Trophoblast cell (in vitro differentiated cells and primary cell): ENCODE measurements at regions not wholly inside any gene's neighbourhood (a gene's known extent, or its start where the extent isn't known, plus 50 kb on each side); places are given as distances from the start of the nearest gene placed in this dataset.

Experiments used
- DNase-seq, 2 donors: peaks; one replicate each; pipeline ENCODE4 v3.0.0-alpha.2; 2016
- H2AFZ ChIP-seq: 2 replicates; pipeline ENCODE4 v1.6.1; 2013; ENCODE audit warnings: low read length, moderate library complexity, mild to moderate bottlenecking; ENCODE audit not compliant: insufficient read depth, poor library complexity
- H2AK5ac ChIP-seq: 2 replicates; pipeline ENCODE4 v1.6.1; 2013; ENCODE audit warnings: mild to moderate bottlenecking, low read length
- H2BK120ac ChIP-seq: 2 replicates; pipeline ENCODE4 v1.6.1; 2013; ENCODE audit warnings: low read length, mild to moderate bottlenecking, moderate library complexity; ENCODE audit not compliant: insufficient read depth, poor library complexity
- H2BK12ac ChIP-seq: 2 replicates; pipeline ENCODE4 v1.6.1; 2013; ENCODE audit warnings: mild to moderate bottlenecking, low read length, moderate library complexity
- H2BK5ac ChIP-seq: 2 replicates; pipeline ENCODE4 v1.6.1; 2013; ENCODE audit warnings: low read length, low read depth, moderate library complexity, mild to moderate bottlenecking; ENCODE audit not compliant: poor library complexity
- H3K14ac ChIP-seq: 2 replicates; pipeline ENCODE4 v1.6.1; 2013; ENCODE audit warnings: mild to moderate bottlenecking, low read length
- H3K18ac ChIP-seq: 2 replicates; pipeline ENCODE4 v1.6.1; 2013; ENCODE audit warnings: mild to moderate bottlenecking, low read length
- H3K23ac ChIP-seq: 2 replicates; pipeline ENCODE4 v1.6.1; 2013; ENCODE audit warnings: low read length
- H3K27ac ChIP-seq: 2 replicates; pipeline ENCODE4 v1.5.1; 2013; ENCODE audit warnings: low read depth, mild to moderate bottlenecking, inconsistent platforms, low read length, moderate library complexity
- H3K27me3 ChIP-seq: 2 replicates; pipeline ENCODE4 v1.6.1; 2013; ENCODE audit warnings: inconsistent platforms, mild to moderate bottlenecking, low read length, moderate library complexity; ENCODE audit not compliant: insufficient read depth
- H3K36me3 ChIP-seq, 2 experiments: 1 replicate in 1 of 2; 2 replicates in 1 of 2; pipeline ENCODE4 v1.6.1; 2013; ENCODE audit warnings: low read length in 2 of 2, mild to moderate bottlenecking in 2 of 2, moderate library complexity in 1 of 2; ENCODE audit not compliant: insufficient read depth in 2 of 2, control insufficient read depth in 1 of 2
- H3K4ac ChIP-seq: 2 replicates; pipeline ENCODE4 v1.6.1; 2013; ENCODE audit warnings: low read depth, mild to moderate bottlenecking, low read length, moderate library complexity
- H3K4me1 ChIP-seq, 2 experiments: 1 replicate in 1 of 2; 2 replicates in 1 of 2; pipeline ENCODE4 v1.6.1; 2013; ENCODE audit warnings: low read length in 2 of 2, mild to moderate bottlenecking in 2 of 2, moderate library complexity in 1 of 2; ENCODE audit not compliant: insufficient read depth in 2 of 2, control insufficient read depth in 1 of 2
- H3K4me2 ChIP-seq: 2 replicates; pipeline ENCODE4 v1.6.1; 2013; ENCODE audit warnings: inconsistent platforms, mild to moderate bottlenecking, low read length, moderate library complexity
- H3K4me3 ChIP-seq: 2 replicates; pipeline ENCODE4 v1.5.1; 2013; ENCODE audit warnings: mild to moderate bottlenecking, low read depth, low read length, inconsistent platforms
- H3K79me1 ChIP-seq: one replicate; pipeline ENCODE4 v1.6.1; 2013; ENCODE audit warnings: low read length
- H3K79me2 ChIP-seq: 2 replicates; pipeline ENCODE4 v1.6.1; 2013; ENCODE audit warnings: low read length, mild to moderate bottlenecking; ENCODE audit not compliant: control insufficient read depth, insufficient read depth, poor library complexity
- H3K9ac ChIP-seq: 2 replicates; pipeline ENCODE4 v1.6.1; 2013; ENCODE audit warnings: mild to moderate bottlenecking, low read length
- H3K9me3 ChIP-seq: 2 replicates; pipeline ENCODE4 v1.6.1; 2013; ENCODE audit warnings: low read depth, mild to moderate bottlenecking, control low read depth, inconsistent platforms, low read length; ENCODE audit not compliant: insufficient read depth
- H4K12ac ChIP-seq: 2 replicates; pipeline ENCODE4 v1.6.1; 2013; ENCODE audit warnings: low read depth, mild to moderate bottlenecking, low read length, moderate library complexity
- H4K8ac ChIP-seq: 2 replicates; pipeline ENCODE4 v1.6.1; 2013; ENCODE audit warnings: low read depth, mild to moderate bottlenecking, low read length, moderate library complexity
- H4K91ac ChIP-seq: one replicate; pipeline ENCODE4 v1.6.1; 2013; ENCODE audit warnings: low read depth, mild to moderate bottlenecking, low read length, moderate library complexity
- WGBS: extraction: QIAGEN DNeasy Blood & Tissue Kit; methylation state at CpG from one replicate; pipeline ENCODE4 v1.1.7; 2013; ENCODE audit warnings: missing lambda C conversion rate; ENCODE audit not compliant: insufficient read length, insufficient coverage; ENCODE audit errors: extremely low coverage; 5-methylcytosine and 5-hydroxymethylcytosine counted together

DNA sequence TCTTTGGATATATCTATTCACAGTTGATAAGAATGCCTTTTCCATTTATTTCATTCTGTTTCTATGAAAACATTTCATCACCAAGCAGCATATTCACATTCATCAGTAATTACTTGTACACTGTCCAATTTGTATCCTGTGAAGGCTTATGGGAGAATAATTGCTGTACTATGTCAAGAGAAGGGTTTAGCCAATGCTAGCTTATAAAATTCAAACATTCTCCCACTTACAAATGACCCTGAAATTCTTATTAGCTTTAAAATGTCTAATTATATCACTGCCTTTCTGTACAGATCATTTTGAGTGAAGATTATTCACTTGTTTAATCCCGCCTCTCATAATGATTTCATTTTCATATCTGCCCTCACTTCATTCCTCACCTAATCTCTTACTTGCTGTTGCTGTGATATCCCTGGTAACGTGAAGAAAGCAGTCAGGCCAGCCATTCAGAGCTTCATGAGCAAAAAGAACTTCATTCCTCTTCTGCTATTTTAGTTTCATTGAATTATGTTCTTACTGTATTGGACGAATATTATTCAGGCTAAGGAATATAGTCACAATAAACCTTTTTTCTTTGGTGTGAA lies 778.7 kb downstream of the OLFM4 start:
- no peak overlapping the region for H3K4me2 ChIP-seq
- H3K9ac ChIP-seq = no peak overlapping the region
- no peaks in the 10 kb centered on the region for H3K4me1 ChIP-seq
- no peaks in the 10 kb centered on the region for H3K36me3 ChIP-seq
- H3K27me3 ChIP-seq = no peaks in the 10 kb centered on the region
- H4K8ac ChIP-seq = no peak overlapping the region
- no peak for DNase-seq
- no peak overlapping the region for H3K4me3 ChIP-seq
- no peaks in the 10 kb centered on the region for H3K79me2 ChIP-seq
- H4K12ac ChIP-seq = no peak overlapping the region
- no peak overlapping the region for H3K14ac ChIP-seq
- no peak overlapping the region for H2AFZ ChIP-seq
- H2AK5ac ChIP-seq = no peak overlapping the region
- H3K23ac ChIP-seq = no peak overlapping the region
- H3K27ac ChIP-seq = no peak overlapping the region
- H2BK12ac ChIP-seq = no peak overlapping the region
- H3K18ac ChIP-seq = no peak overlapping the region
- no peak overlapping the region for H2BK120ac ChIP-seq
- H3K9me3 ChIP-seq = no peaks in the 10 kb centered on the region
- H3K4ac ChIP-seq = no peak overlapping the region
- H2BK5ac ChIP-seq = no peak overlapping the region
- H3K79me1 ChIP-seq = no peaks in the 10 kb centered on the region
- no CpG with 5 or more reads among the region's 3 CpGs for WGBS
- H4K91ac ChIP-seq = no peak overlapping the region

DNA sequence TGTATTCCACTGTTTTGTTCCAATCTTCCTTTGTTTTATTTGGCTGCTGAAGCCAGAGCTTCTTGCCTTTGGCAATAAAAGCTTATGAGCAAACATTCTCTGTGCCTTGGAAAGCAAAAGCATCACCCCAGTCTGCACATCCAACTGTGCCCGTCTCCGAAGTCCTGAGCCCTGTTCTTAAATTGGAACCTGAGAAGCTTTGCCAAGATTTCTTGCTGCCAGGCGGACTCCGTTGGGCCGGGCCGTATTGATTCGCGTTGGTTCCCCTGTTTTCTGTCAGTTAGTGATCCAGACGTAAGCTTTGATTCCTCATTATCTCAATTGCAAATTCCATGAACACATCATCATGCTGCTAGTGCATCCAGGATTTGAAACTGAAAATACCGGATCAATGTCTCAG lies 793.0 kb downstream of the OLFM4 start:
- no peak overlapping the region for H3K18ac ChIP-seq
- H3K14ac ChIP-seq = no peak overlapping the region
- H3K36me3 ChIP-seq = no peaks in the 10 kb centered on the region

DNA sequence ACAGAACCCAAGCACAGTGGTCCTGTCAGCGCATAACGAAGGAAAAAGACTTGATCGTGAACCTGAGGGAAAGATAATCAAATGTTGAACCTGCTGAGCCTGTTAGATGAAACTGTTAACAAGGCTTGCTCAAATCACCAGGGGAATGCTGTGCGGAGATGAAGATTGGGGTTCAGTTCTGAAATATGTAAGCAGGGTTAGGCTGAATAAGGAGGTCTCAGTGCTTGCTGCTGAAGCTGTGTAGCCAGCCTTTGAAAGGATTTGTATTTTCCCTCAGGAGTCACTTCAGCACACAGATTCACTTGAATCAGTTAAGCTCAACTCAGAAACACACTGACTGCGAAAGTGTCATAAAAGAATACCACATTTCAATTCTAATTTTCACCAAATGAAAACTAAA lies 793.5 kb downstream of the OLFM4 start:
- Histone ChIP-seq H3K4me1 (no peaks in the 10 kb centered on the region), H3K4me2 (no peak overlapping the region), H2AFZ (no peak overlapping the region), H3K9ac (no peak overlapping the region), H3K14ac (no peak overlapping the region), H3K79me1 (no peaks in the 10 kb centered on the region), H2BK5ac (no peak overlapping the region), H2BK12ac (no peak overlapping the region), H2AK5ac (no peak overlapping the region), H3K4ac (no peak overlapping the region), H4K12ac (no peak overlapping the region), H3K79me2 (no peaks in the 10 kb centered on the region), H3K4me3 (no peak overlapping the region), H2BK120ac (no peak overlapping the region), H4K8ac (no peak overlapping the region), H4K91ac (no peak overlapping the region), H3K27me3 (no peaks in the 10 kb centered on the region), H3K27ac (no peak overlapping the region), H3K23ac (no peak overlapping the region), H3K9me3 (no peaks in the 10 kb centered on the region), H3K36me3 (no peaks in the 10 kb centered on the region), H3K18ac (no peak overlapping the region)
- DNase-seq = no peak
- no CpG with 5 or more reads among the region's 5 CpGs for WGBS

More for the DNA sequence above, 793.0 kb downstream of the OLFM4 start:
- Histone ChIP-seq H3K27me3 (no peaks in the 10 kb centered on the region), H3K4me3 (no peak overlapping the region), H2BK5ac (no peak overlapping the region), H3K9me3 (no peaks in the 10 kb centered on the region), H3K27ac (no peak overlapping the region), H3K4me2 (no peak overlapping the region), H3K79me2 (no peaks in the 10 kb centered on the region), H4K8ac (no peak overlapping the region), H4K91ac (no peak overlapping the region), H3K79me1 (no peaks in the 10 kb centered on the region), H3K23ac (no peak overlapping the region), H2AK5ac (no peak overlapping the region), H4K12ac (no peak overlapping the region), H2AFZ (no peak overlapping the region), H2BK120ac (no peak overlapping the region), H2BK12ac (no peak overlapping the region), H3K9ac (no peak overlapping the region), H3K4me1 (no peaks in the 10 kb centered on the region), H3K4ac (no peak overlapping the region)
- no peak for DNase-seq
- WGBS = no CpG with 5 or more reads among the region's 10 CpGs

DNA sequence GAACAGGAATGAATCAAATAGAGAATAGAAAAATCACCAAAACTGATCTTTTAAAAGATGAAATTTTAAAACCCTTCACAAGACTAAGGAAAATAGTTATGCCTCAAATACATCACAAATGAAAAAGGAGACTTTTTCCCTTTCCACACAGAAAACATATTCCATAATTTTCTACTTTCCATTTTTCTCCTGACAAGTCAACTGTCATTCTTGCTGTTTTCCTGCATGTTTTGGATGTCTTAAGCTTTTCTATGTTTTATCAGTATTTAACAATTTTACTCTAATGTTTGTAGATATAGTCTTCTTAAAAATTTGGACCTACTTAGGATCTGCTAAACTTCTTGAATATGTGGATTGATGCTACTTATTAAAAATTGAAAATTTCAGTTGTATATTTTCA lies 810.8 kb downstream of the OLFM4 start:
- Histone ChIP-seq H3K36me3 (no peaks in the 10 kb centered on the region), H3K4me1 (no peaks in the 10 kb centered on the region), H2AFZ (no peak overlapping the region), H3K18ac (no peak overlapping the region), H4K91ac (no peak overlapping the region), H4K8ac (no peak overlapping the region), H2AK5ac (no peak overlapping the region), H2BK120ac (no peak overlapping the region), H2BK12ac (no peak overlapping the region), H3K9me3 (no peaks in the 10 kb centered on the region), H3K4me3 (no peak overlapping the region), H3K79me2 (no peaks in the 10 kb centered on the region), H2BK5ac (no peak overlapping the region), H3K27me3 (no peaks in the 10 kb centered on the region), H3K4ac (no peak overlapping the region), H3K4me2 (no peak overlapping the region), H3K79me1 (no peaks in the 10 kb centered on the region), H4K12ac (no peak overlapping the region), H3K14ac (no peak overlapping the region), H3K23ac (no peak overlapping the region), H3K9ac (no peak overlapping the region), H3K27ac (no peak overlapping the region)
- no peak for DNase-seq
